ENCODE measurements at regions not wholly inside any gene's neighbourhood (a gene's known extent, or its start where the extent isn't known, plus 50 kb on each side); places are given as distances from the start of the nearest gene placed in this dataset.

DNA sequence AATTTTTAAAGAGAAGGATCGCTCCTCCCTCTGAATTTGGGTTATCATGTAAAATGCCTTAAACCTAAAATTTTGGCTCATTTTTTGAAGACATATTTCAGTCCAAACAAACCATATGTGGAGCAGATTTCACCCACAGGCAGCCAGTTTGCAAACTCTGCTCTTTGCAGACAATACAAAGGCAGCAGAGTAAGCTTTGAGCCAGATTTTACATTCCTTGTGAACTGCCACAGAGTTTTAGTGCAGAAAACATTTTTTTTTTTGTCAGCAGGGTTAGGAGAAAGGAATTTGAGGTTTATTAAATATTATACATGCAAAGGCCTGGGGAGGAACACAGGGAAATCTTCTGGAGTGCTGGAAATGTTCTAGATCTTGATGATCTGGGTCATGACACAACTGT is 171.9 kb upstream of the FN1 start:
- no peak for DNase-seq

DNA sequence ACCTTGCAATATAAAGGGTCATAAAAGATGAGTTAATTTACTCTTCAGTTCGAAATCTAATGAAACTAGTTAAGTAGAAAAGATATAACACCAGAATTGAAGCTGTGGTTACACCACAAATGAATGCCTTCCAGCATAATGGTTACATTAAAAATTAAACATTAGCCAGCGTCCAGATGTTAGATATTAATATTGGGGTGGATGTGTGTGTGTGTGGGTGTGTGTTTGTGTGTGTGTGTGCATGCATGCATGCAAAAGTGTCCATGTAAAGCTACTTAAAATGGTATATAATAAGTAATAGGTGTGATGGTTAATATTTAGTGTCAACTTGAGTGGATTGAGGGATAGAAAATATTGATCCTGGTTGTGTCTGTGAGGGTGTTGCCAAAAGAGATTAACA is 170.4 kb upstream of the FN1 start:
- no peak for DNase-seq

DNA sequence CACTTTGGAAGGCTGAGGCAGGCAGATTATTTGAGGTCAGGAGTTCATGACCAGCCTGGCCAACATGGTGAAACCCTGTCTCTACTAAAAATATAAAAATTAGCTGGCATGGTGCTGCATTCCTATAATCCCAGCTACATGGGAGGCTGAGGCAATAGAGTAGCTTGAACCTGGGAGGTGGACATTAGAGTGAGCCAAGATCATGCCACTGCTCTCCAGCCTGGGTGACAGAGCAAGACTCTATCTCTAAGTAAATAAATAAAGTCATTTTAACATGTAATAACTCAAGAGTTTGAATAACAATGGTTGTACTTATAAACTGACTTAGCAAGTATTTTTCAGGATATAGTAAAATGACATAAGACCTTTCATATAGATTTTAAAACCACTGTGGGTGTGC is 169.3 kb upstream of the FN1 start:
- no peak for DNase-seq

DNA sequence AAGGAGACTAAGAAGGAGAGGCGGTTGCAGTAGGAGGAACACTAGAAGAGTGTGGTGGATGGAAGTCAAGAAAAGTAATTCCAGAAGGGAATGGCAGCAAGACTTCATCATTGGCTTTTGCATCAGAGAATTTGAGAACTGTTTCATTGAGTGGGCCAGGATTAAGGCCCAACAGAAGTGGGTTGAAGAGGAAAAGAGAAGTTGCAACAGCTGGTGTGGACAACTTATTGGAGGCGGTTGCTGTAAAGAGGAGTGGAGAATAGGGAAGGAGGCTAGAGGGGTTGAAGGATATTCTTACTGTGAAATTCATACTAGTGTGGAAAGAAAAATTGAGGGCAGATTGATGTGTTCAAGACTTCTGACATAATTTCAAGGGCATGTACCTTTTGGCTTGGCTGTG is 168.7 kb upstream of the FN1 start:
- no peak for DNase-seq

DNA sequence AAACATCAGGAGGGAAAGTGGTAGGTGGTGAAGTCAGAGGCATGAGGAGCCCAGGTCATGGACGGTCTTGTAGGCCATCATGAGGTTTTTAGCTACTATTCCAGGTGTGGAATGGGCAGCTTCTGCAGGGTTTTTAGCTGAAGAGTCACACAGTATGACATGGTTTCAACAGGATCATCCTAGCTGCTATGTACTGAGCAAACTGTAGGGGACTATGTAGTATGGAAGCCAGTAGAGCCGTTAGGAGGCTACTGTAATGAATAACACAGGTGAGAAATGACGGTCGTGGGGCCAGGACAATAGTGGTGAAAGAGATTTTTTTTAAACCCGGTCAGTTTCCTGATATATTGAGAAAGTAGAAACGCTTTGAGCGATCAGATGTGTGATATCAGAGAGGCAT is 167.6 kb upstream of the FN1 start:
- no peak for DNase-seq

DNA sequence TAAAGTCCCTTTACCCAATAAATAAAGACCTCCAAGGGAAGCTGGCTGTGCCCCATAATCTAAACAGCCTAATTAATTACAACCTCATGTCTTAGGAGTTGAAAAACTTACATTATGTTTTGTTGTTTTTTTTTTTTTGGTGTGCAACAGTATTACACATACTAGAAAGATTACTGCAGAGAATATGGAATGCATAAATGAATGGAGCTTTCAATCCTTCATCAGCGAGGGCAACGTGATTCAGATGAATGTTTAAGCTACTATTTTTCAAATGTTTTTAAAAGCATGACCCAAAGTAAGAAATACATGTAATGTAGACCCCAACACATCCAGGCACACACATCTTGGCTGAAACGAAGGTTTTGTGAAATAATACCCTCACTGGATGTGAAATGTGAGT is 167.1 kb upstream of the FN1 start:
- no peak for DNase-seq

DNA sequence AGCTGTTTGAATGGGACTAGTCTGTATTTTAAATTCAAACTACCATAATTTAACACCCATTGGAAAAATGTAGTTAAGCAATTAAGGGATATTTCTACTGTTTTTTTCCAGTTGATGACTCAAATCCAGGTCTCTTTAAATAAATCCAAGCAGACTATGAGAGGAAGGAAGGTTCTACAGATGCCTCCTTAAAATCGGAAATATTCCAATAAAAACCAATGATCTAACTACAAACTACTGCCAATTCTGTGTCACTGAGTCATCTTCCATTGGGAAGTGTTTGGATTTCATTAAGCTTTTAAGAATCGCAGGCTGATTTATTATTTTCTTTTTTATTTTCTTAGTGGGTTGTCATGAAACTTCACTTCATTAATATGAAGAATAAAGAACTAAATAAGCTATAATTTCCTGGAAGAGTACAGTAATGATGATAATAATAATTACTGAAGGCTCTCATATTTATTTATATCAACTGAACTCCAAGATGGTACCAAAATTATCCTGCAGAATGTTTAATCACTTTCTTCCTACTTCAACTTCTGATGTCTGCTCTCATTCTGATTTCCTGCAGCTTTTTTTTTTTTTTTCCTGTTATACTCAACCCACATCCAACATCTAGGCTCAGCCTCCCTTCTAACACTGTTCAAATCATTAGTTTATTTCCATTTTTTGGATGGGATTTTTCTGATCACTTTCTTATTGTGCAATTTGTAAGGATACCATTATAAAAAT is 166.3 kb upstream of the FN1 start:
- no peak for DNase-seq

DNA sequence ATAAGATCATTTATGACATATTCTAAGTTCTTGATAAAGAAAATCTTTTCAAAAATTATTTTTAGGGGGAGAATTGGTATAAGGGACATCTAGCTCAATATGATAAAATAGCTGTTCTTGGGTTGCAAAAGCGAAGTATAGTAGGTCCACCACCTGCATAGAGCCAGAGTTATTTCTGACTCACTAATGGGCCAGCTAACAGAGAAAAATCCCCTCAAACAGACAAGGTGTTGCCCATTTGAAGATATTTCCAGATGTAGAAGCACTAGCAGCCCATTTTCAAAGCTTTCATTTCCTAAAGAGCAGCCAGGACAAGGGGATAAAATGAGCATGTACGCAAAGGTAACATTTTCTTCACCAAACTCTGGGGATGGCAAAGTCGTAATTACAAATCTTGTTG is 165.7 kb upstream of the FN1 start:
- DNase-seq, result no peak

DNA sequence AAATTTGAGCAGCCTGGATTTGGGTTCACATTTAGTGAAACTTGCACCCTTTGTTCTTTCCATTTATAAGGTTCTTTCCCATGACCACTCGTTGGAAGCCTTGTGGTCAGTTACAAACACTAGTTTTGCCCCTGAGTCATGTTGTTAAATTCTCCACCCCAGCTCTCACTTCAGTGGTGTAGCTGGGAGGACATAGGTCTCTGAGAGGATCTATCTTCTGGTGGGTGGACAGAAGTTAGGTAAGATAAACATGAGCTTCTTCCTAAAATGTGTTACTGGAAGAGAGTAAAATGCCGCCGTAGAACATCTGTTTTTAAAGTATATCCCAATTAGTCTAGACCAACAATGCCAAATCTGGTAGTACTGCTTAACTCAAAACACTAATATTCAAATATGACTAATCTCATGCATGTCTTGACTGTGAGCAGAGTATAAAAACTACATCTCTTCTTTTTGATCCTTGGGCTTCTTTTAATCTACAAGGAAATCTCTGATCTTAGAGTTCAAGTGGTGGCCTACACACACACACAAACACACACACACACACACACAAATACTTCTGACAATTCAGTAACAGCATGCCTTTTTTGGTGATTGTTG is 162.6 kb upstream of the FN1 start:
- no peak for DNase-seq

DNA sequence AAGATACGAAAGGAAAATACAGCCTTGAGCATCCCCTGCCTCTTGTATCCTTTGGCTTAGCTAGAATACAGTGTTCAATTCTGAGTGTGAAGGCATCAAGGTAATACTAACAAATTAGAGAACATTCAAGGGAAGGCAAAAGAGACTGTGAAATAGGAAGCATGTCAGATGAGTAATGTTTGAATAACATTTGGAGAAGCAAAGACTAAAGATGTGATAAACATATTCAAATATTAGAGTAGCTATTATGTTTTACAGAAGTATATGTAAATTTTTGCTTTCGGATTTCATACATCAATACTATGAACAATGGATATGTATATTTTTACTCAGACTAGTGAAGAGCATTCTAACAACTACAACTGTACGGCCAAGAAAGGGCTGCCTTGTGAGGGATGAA is 161.7 kb upstream of the FN1 start:
- DNase-seq, result no peak

DNA sequence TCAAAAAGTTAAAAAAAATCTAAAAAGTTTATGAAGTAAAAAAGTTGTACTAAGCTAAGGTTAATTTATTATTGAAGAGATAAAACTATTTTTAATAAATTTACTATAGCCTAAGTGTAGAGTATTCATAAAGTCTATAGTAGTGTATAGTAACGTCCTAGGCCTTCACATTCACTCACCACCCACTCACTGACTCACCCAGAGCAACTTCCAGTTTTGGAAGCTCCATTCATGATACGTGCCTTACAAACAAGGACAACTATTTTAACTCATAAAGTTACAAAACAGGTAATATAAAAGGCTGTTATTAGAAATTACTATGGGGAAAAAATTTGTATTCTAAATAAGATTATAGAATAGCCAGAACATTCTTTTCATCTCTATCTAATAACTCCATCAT is 158.9 kb upstream of the FN1 start:
- DNase-seq, result no peak

DNA sequence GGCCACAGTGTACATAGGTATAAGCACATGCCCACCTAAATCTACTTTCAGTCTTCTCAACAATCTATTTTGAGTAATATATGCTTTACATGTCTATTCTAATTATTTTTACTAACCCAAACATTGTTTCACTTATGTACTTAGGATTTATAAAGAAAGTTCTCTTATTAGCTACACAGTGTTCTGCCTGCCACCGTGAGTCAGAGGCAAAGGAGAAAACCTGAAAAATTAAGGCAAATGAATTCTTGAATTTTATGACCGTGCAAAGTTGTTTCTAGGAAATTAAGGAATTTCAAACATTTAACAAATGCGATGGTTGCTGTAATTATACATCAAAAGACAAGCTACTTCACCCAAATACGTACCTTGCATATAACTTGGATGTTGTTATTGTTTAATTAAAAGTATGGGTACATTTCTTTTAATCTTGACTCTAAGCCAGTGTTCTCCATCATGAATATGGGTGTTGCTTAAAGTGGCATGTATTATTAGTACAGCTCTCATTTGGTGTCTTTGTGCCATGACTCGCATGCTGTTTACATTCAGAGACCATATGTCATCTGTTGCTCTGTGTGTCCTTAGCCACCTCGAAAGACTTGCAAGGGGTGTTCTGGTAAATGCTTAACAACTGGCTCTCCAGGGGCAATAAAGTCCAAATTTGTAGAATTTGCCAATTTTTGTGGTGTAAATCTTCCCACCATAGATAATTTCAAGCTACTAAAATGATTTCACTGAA is 154.3 kb upstream of the FN1 start:
- no peak for DNase-seq

DNA sequence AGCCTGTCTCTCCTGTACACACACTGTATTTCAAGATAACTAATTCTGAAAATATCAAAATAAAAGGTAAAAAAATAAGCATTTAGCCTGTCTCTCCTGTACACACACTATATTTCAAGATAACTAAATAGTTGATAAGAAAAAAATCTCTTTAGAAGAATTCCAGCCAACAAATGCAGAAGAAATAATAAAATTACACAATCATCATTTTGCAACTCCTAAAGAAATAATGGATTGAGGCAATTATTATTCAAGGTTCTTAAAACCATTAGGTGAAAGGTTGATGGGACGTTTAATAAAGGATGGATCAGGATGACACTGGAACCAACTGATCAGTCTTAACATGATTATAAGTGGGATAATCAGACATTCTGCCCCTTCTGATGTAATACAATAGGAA is 148.0 kb upstream of the FN1 start:
- DNase-seq, result no peak

DNA sequence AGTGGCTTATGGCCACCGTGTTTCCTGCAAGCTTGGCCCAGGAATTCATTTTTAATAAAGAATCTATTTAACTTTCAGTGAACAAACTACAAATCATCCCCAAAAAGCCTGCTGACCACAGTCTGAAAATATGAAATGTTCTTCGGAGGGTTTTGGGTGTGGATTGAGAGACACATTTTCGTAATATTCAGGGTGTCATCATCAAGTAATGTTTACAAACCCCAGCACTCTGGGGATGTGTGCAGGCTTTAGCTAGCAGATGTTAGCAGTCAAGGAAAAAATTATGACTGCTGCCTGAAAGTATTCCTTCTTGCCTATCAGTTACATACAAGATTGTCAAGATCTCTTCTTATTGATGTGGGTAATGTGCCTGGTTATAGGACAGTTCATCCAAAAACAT is 143.9 kb upstream of the FN1 start:
- no peak for DNase-seq

DNA sequence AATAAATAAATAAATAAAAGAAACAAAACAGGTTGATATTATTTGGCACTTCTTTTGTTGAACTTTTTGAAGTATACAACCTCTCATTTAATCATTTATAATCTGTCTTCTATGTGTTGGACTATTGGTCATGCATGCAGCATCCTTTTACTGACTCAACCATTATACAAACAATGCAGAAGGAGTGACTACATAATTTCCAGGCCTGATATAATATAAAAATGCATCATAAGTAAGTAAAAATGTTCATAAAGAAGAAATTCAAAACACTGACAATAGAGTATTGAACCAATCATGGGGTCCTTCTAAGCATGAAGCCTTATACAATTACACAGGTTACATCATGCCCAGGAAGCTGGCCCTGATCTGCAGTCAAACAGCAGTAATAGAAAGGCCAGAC is 141.5 kb upstream of the FN1 start:
- no peak for DNase-seq

DNA sequence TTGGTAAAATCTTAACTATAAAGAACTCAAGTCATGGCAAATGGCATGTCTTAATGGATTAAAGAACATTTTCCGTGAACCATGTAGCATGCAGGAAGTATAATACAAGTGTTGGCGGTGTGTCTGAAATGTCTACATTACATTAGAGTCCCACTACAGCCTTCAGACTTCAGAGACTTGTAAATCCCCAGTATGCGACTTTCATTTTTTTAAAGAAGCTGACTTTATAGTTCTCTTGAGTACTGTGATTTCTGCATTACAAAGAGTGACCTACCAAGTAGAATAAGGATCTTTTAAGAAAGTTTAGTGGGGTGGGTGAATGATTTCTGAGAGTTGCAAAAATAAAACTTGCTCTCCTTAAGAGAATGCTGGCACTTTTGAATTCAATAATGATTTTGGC is 140.7 kb upstream of the FN1 start:
- DNase-seq, result no peak

DNA sequence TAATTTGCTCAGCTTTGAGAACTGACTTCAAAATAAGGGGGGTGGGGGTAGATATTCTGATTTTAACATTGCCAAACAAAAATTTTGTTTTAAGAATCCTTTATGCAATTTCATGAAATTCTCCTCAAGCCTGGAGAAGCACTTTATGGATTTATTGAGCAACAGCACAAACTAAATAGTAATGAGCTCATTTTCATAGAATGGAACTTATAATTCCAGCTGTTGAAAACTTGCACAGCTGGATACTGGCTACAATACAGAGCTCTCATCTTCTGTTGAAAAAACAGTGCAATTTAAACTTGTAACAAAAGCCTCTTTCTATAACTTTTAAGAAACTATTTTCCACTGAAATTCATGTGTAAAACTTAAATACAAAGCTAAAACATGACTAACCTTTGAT is 137.6 kb upstream of the FN1 start:
- DNase-seq, result no peak

DNA sequence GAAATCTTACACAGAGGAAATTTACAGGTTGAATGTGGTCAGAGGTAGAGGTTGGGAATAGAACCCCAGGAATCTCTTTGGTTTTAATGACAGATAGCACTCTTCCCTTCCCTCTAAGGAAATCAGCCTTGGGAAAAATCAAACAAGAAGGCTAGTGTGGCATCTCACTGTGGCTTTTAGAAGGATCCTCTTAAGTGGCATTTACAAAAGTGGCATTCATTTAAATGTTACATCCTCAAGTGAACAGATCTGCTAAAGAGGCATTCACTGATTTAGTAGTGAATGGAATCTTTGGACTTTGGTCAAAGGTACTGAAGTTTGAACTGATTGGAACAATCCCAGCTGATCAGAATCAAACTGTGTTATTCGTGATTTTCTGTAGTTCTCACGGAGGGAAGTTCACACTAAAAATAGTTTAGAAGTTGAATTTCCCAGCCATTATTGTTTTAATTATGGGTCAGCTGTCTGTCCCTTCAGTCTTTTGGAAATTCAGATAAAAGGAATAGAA is 136.5 kb upstream of the FN1 start:
- no peak for DNase-seq

DNA sequence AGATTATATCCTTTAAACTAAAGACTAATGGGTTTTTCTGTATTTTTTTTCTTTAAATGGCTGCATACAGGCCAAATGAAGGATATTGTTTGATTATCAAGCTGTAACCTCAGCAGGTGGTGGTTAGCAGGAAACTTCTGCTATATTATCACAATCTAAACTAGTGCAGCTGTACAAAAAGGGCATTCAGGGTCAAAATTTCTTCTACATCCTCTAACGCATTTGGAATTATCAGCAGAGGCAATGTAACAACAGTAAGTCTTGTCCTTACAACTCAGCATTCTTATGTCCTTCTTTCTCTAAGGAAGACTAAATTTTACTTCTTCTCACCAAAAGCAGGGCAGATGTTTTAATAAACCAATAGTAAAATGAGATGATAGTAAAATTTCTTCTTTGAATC is 135.8 kb upstream of the FN1 start:
- DNase-seq, result no peak

DNA sequence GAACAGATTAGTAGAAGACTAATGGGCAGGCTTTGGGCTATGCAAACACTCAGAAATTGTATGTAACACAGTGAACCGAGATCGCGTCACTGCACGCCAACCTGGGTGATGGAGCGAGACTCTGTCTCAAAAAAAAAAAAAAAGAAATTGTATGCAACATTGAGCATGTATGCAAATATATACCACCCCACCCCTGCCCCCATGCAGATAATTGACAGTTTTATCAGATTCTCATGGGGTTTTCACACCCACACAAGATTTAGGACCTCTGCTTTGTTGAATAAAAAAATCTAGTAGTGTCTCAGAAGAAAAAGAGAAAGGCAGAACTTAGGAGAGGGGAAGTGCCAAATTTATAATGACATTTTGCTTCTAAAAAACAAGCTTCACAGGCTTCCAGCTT is 131.6 kb upstream of the FN1 start:
- no peak for DNase-seq

DNA sequence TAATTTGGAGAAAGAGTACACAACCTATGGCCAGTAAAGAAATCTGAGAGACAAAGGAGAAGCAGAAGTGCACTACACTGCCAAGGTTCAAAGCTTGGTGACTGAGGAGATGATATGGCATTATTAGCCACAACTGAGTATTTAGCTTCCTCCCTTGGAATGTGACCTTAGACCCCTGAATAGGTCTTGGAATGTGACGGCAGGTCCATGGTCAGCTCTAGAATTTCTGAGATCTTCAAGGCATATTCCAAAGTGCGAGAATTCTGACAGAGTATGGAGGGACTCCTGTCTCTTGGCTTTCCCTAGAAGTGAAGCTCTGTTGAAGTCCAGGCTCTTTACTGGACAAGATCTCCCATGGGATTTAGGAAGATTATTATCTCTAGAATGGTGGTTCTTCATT is 130.0 kb upstream of the FN1 start:
- DNase-seq, result no peak

DNA sequence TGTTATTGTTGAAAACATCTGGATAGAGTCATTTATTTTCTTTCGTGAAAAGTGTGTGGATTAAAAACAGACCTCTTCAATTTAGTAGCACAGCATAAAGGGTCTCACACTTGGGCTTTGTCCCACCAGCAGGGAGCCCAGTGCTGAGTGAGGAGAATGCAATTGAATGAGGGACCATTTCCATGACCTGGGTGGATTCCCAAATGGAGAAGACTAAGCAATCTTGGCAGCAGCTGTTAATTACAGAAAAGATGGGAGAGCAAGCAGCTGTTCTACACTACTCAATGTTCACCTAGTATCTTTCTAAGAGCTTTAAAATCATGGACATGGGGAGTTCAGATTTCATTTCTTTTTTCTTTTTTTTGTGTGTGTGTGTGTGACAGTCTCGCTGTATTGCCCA is 121.8 kb upstream of the FN1 start:
- DNase-seq, result no peak

DNA sequence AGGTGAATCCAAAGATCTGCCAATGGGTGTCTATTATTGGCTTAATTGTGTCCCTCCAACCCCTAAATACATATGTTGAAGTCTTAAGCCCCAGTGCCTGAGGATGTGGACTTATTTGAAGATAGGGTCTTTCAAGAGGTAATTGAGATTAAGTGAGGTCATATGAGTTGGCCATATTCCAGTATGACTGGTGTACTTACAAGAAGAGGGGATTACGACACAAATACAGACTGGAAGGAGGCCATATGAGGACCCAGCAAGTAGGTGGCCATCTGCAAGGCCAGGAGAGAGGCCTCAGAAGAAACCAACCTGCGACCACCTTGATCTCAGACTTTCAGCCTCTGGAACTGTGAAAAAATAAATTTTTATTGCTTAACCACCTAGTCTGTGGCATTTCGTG is 121.1 kb upstream of the FN1 start:
- DNase-seq, result no peak

Data from nucleus accumbens (tissue), 56 donors.